ENCODE measurements at regions not wholly inside any gene's neighbourhood (a gene's known extent, or its start where the extent isn't known, plus 50 kb on each side); places are given as distances from the start of the nearest gene placed in this dataset.

DNA sequence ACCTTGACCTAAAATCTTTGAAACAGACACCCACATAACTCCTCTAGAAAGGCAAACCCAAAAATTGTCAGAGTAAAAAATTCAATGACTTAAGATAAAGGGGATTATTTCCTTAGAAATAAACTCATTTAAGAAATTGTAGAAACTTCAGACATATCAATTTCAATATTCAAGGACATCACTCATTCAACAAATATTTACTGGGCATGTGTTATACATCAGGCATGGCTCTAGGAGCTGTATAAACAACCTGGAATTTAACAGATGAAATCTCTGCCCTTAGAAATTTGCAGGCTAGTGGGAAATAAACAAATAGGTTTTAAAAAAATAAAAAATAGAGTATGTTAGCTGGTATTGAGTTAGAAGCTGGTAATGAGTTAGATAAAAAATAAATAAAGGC, 84.0 kb upstream of the LSM14A start:
- Histone ChIP-seq H3K27me3 (ENCODE audit: control insufficient read depth, insufficient read depth, low read length) (no peaks in the 10 kb centered on the region), H3K9me3 (ENCODE audit: control insufficient read depth, insufficient read depth, low read depth, low read length) (no peaks in the 10 kb centered on the region), H3K4me3 (ENCODE audit: low read depth in 2 of 2, low read length in 2 of 2) (no peak overlapping the region), H3K27ac (ENCODE audit: low read length) (no peak overlapping the region), H3K36me3 (ENCODE audit: control insufficient read depth, insufficient read depth, low read length) (no peaks in the 10 kb centered on the region), H3K4me1 (ENCODE audit: control insufficient read depth, insufficient read depth, low read length) (no peaks in the 10 kb centered on the region)
- BruUV-seq (replicated peaks), result no TSS peak
- peak; percentile 64; the same call in 1 of the 2 replicates for ATAC-seq
- no peak for TF ChIP-seq SIN3A (IDR thresholded peaks at IDR 0.05; ENCODE audit: borderline replicate concordance, insufficient read depth, low read depth, low read length)
- TF ChIP-seq, protein P1, sequence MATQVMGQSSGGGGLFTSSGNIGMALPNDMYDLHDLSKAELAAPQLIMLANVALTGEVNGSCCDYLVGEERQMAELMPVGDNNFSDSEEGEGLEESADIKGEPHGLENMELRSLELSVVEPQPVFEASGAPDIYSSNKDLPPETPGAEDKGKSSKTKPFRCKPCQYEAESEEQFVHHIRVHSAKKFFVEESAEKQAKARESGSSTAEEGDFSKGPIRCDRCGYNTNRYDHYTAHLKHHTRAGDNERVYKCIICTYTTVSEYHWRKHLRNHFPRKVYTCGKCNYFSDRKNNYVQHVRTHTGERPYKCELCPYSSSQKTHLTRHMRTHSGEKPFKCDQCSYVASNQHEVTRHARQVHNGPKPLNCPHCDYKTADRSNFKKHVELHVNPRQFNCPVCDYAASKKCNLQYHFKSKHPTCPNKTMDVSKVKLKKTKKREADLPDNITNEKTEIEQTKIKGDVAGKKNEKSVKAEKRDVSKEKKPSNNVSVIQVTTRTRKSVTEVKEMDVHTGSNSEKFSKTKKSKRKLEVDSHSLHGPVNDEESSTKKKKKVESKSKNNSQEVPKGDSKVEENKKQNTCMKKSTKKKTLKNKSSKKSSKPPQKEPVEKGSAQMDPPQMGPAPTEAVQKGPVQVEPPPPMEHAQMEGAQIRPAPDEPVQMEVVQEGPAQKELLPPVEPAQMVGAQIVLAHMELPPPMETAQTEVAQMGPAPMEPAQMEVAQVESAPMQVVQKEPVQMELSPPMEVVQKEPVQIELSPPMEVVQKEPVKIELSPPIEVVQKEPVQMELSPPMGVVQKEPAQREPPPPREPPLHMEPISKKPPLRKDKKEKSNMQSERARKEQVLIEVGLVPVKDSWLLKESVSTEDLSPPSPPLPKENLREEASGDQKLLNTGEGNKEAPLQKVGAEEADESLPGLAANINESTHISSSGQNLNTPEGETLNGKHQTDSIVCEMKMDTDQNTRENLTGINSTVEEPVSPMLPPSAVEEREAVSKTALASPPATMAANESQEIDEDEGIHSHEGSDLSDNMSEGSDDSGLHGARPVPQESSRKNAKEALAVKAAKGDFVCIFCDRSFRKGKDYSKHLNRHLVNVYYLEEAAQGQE (IDR thresholded peaks at IDR 0.05; ENCODE audit: insufficient read depth in 1 of 2, low read depth in 2 of 2, low read length in 1 of 2), result no peak
- TF ChIP-seq POLR2AphosphoS5 (IDR thresholded peaks at IDR 0.05; ENCODE audit: low read depth, low read length), result no peak
- TF ChIP-seq, protein P2, sequence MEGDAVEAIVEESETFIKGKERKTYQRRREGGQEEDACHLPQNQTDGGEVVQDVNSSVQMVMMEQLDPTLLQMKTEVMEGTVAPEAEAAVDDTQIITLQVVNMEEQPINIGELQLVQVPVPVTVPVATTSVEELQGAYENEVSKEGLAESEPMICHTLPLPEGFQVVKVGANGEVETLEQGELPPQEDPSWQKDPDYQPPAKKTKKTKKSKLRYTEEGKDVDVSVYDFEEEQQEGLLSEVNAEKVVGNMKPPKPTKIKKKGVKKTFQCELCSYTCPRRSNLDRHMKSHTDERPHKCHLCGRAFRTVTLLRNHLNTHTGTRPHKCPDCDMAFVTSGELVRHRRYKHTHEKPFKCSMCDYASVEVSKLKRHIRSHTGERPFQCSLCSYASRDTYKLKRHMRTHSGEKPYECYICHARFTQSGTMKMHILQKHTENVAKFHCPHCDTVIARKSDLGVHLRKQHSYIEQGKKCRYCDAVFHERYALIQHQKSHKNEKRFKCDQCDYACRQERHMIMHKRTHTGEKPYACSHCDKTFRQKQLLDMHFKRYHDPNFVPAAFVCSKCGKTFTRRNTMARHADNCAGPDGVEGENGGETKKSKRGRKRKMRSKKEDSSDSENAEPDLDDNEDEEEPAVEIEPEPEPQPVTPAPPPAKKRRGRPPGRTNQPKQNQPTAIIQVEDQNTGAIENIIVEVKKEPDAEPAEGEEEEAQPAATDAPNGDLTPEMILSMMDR (IDR thresholded peaks at IDR 0.05), result no peak
- TF ChIP-seq TCF7L2 (IDR thresholded peaks at IDR 0.05; ENCODE audit: low read depth, low read length), result no peak
- intact Hi-C loops (cut with micrococcal nuclease; ENCODE audit: unreplicated experiment), result no loop called here
- in situ Hi-C loops (cut with HindIII; ENCODE audit: low pct_unique_long_range_greater_than_20kb, low sequenced_read_pairs), result no loop called here
- CTCF ChIA-PET, result no interaction called here
- DNase-seq (ENCODE audit: low read depth, low spot score), result no peak
- POLR2A ChIA-PET, result no interaction called here

GRCh38 chr19:34089566-34089965, 82.7 kb upstream of the LSM14A start:
- intact Hi-C loops (cut with micrococcal nuclease; ENCODE audit: unreplicated experiment) (no loop called here), in situ Hi-C loops (cut with HindIII; ENCODE audit: low pct_unique_long_range_greater_than_20kb, low sequenced_read_pairs) (no loop called here)
- no peak for TF ChIP-seq SIN3A (IDR thresholded peaks at IDR 0.05; ENCODE audit: borderline replicate concordance, insufficient read depth, low read depth, low read length)
- no peak for TF ChIP-seq TCF7L2 (IDR thresholded peaks at IDR 0.05; ENCODE audit: low read depth, low read length)
- TF ChIP-seq POLR2AphosphoS5 (IDR thresholded peaks at IDR 0.05; ENCODE audit: low read depth, low read length), result no peak
- TF ChIP-seq, protein P2 (IDR thresholded peaks at IDR 0.05), result no peak
- TF ChIP-seq, protein P1 (IDR thresholded peaks at IDR 0.05; ENCODE audit: insufficient read depth in 1 of 2, low read depth in 2 of 2, low read length in 1 of 2), result no peak
- CTCF ChIA-PET, result interaction anchor here (0.7 to 1.1 kb wide), 2 partner anchors 97 to 312 kb away, joined by 3 read pairs; no protein-coding TSS in a partner anchor
- BruUV-seq (replicated peaks), result no TSS peak
- no peaks in the 10 kb centered on the region for H3K9me3 ChIP-seq (ENCODE audit: control insufficient read depth, insufficient read depth, low read depth, low read length)
- no peak overlapping the region for H3K4me3 ChIP-seq (ENCODE audit: low read depth in 2 of 2, low read length in 2 of 2)
- DNase-seq (ENCODE audit: low read depth, low spot score), result no peak
- H3K27me3 ChIP-seq (ENCODE audit: control insufficient read depth, insufficient read depth, low read length), result no peaks in the 10 kb centered on the region
- no peak for ATAC-seq
- no peaks in the 10 kb centered on the region for H3K4me1 ChIP-seq (ENCODE audit: control insufficient read depth, insufficient read depth, low read length)
- no peak overlapping the region for H3K27ac ChIP-seq (ENCODE audit: low read length)
- no peaks in the 10 kb centered on the region for H3K36me3 ChIP-seq (ENCODE audit: control insufficient read depth, insufficient read depth, low read length)
- POLR2A ChIA-PET, result no interaction called here
